WTC11 (cell line): ENCODE measurements at regions not wholly inside any gene's neighbourhood (a gene's known extent, or its start where the extent isn't known, plus 50 kb on each side); places are given as distances from the start of the nearest gene placed in this dataset.

Experiments
- CTCF ChIP-seq: fragments of 200-600 bp; IDR thresholded peaks from 2 replicates; pipeline ENCODE4 v1.8.0; 2022; ENCODE audit warnings: antibody characterized with exemption
- FOXJ3 ChIP-seq: sonication (generic); formaldehyde crosslinking; IDR thresholded peaks from 2 replicates; pipeline ENCODE4 v1.9.0; 2021; ENCODE audit warnings: missing genetic modification reagents, mild to moderate bottlenecking, borderline replicate concordance
- GABPB1 ChIP-seq: sonication (generic); formaldehyde crosslinking; IDR thresholded peaks from 2 replicates; pipeline ENCODE4 v1.8.1; 2023; ENCODE audit warnings: mild to moderate bottlenecking, missing genetic modification reagents
- JAZF1 ChIP-seq: fragments of 250-450 bp; sonication (Bioruptor Pico); IDR thresholded peaks from 2 replicates; pipeline ENCODE4 v1.9.0; 2021; ENCODE audit warnings: moderate library complexity, mild to moderate bottlenecking, inconsistent platforms
- MAX ChIP-seq: sonication (generic); formaldehyde crosslinking; IDR thresholded peaks from 2 replicates; pipeline ENCODE4 v1.8.0; 2022; ENCODE audit warnings: mild to moderate bottlenecking, missing genetic modification reagents
- MLX ChIP-seq: sonication (generic); formaldehyde crosslinking; IDR thresholded peaks from 2 replicates; pipeline ENCODE4 v1.8.1; 2023; ENCODE audit warnings: mild to moderate bottlenecking, missing genetic modification reagents, moderate library complexity
- RELA ChIP-seq: sonication (generic); formaldehyde crosslinking; IDR thresholded peaks from 2 replicates; pipeline ENCODE4 v1.8.1; 2022; ENCODE audit warnings: missing genetic modification reagents, mild to moderate bottlenecking, borderline replicate concordance
- ZNF425 ChIP-seq: fragments of 250-450 bp; sonication (Bioruptor Pico); conservative IDR thresholded peaks from 2 replicates; pipeline ENCODE4 v1.9.0; 2021; ENCODE audit warnings: mild to moderate bottlenecking

GRCh38 chr9:13607481-13608441 lies 328.3 kb upstream of the MPDZ start:
- TF ChIP-seq CTCF, result no peak
- TF ChIP-seq GABPB1 (CRISPR knock-in tag), result no peak
- no peak for TF ChIP-seq FOXJ3 (CRISPR knock-in tag)
- TF ChIP-seq RELA (CRISPR knock-in tag), result no peak
- no peak for TF ChIP-seq ZNF425
- TF ChIP-seq MLX (CRISPR knock-in tag), result no peak
- TF ChIP-seq JAZF1 (CRISPR knock-in tag), result no peak
- no peak for TF ChIP-seq MAX (CRISPR knock-in tag)
